ENCODE measurements at regions not wholly inside any gene's neighbourhood (a gene's known extent, or its start where the extent isn't known, plus 50 kb on each side); places are given as distances from the start of the nearest gene placed in this dataset.

DNA sequence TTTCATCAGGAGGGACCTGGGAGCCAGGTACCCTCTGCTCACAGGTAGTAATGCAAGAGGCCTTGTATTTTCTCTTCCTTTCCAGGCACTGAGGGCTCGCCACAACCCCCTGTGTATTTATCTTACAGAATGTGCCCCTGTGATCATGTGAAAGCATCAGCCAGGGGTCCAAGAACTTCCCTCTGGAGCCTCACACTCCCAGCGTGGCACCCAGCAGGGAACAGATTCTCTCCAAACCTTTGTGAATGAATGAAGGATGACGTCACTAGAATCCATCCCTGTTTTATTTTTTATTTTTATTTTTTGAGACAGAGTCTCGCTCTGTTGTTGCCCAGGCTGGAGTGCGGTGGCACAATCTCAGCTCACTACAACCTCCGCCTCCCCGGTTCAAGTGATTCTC, 107.3 kb upstream of the IER5L start:
- TF ChIP-seq, protein P1, sequence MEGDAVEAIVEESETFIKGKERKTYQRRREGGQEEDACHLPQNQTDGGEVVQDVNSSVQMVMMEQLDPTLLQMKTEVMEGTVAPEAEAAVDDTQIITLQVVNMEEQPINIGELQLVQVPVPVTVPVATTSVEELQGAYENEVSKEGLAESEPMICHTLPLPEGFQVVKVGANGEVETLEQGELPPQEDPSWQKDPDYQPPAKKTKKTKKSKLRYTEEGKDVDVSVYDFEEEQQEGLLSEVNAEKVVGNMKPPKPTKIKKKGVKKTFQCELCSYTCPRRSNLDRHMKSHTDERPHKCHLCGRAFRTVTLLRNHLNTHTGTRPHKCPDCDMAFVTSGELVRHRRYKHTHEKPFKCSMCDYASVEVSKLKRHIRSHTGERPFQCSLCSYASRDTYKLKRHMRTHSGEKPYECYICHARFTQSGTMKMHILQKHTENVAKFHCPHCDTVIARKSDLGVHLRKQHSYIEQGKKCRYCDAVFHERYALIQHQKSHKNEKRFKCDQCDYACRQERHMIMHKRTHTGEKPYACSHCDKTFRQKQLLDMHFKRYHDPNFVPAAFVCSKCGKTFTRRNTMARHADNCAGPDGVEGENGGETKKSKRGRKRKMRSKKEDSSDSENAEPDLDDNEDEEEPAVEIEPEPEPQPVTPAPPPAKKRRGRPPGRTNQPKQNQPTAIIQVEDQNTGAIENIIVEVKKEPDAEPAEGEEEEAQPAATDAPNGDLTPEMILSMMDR (IDR thresholded peaks at IDR 0.05; ENCODE audit: low read depth, low read length): no peak

DNA sequence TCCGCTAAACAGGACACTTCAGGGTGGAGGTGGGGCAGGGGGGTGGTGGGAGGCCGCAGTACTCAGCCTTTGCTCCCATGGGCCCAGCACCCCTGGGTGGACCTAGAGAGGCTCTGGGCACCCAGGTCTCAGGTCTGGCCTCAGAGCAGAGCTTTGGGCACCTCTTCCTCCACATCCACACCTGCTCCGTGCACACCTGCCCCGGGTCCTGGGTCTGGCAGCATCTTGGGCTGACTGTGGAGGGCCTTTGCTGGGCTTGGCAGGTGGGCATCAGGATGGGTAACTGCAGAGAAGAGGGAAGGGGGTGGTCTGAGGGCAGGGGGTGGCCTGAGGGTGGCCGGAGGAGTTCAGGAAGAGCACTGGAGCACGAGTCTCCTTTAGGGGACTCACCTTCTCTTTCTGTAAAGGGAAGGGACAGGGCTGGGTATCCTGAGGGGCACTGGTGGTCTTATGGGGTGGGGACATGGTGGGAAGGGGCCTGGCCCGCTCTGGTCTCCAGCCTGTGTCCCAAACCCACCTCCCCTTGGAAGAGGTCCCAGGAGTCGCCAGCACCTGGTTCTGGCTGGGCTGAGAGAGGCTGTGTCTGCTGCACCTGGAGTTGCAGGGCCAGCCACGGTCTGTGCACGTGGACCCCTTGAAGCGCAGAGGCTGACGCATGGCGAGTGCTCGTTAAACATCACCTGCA, 106.7 kb upstream of the IER5L start:
- TF ChIP-seq, protein P1 (IDR thresholded peaks at IDR 0.05; ENCODE audit: low read depth, low read length): no peak
- H3K4me3 ChIP-seq (ENCODE audit: low read depth, low read length): no peak overlapping the region

More for the DNA sequence above, 107.3 kb upstream of the IER5L start:
- H3K4me3 ChIP-seq (ENCODE audit: low read depth, low read length): no peak overlapping the region

DNA sequence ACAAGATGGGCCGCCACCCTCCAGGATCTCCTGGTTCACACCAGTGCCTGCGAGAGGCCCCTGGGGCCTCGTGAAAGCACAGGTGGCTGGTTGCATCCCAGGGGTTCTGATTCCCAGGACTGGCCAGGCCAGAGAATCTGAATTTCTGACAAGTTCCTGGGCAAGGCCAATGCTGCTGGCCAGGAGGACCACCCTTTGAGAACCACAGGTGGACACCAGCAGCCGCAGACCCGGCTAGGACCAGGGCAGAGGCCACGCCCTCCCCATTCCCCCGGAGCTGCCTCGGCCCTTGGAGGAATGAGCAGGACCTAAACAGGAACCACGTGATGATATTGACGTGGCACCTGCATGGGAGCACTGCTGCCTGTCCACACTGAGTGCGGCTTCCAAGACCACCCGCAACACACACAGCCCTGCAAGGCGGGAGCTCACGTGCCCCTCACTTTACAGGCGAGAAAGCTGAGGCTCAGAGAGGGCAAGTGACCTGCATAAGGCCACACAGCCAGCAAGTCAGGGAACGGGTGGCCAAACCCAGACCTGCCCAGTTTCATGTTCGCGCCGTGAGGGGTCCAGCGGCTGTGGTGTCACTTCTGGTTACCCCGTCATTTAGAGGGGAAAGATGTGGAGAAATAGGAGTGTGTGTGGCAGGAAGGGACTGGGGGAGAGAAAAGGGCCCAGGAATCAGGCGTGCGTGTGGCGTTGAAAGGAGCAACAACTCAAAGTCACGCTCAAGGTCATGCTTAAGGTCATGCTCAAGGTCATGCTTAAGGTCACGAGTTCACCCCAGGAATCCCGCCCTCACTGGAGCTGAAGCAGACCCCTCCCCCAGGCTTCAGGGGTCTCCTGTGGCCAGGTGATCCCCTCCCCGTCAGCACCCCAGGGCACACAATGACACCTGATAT, 105.9 kb upstream of the IER5L start:
- H3K4me3 ChIP-seq (ENCODE audit: low read depth, low read length): no peak overlapping the region
- TF ChIP-seq, protein P1 (IDR thresholded peaks at IDR 0.05; ENCODE audit: low read depth, low read length): no peak

DNA sequence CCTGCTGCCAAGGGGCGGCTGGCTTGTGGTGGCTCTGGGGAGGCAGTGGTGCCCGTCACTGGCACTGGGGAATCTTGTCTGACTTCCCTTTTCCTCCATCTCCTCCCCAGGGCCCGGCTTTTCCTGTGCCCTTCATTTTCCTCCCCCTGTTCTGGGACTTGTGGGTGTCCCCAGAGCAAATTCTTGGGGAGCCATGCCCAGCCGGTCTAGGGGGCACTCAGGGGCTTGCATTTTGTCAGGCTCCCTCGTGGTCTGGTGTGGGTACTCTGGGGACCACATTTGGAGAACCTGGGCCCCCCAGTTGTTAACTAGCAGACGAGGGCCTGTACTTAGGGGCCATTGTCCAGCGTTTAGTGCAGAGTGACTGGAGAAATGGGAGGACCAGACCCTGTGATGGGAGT, 105.2 kb upstream of the IER5L start:
- TF ChIP-seq, protein P1 (IDR thresholded peaks at IDR 0.05; ENCODE audit: low read depth, low read length): no peak
- H3K4me3 ChIP-seq (ENCODE audit: low read depth, low read length): no peak overlapping the region

DNA sequence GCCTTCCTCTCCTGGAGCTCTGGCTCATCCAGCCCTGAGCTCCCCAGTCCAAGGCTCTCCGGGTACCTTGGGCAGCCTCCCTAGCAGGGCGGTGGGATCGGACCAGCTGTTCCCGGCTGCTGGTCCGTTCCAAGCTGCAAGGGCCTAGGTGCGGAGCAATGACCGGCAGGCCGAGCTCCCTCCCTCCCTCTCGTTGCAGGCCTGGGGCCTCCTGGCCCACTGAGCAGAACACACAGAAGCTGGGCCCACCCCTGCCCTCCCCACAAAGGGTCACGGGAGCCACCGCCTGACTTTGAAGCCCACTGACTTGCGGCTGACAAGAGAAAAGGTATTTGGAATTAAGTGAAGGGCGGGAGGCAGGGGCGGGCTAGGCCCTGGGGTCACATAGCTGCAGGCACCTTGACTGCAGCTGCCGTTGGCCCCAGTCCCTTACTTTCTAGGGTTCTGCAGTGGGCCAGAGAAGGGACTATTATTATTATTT, 104.7 kb upstream of the IER5L start:
- H3K4me3 ChIP-seq (ENCODE audit: low read depth, low read length): no peak overlapping the region
- TF ChIP-seq, protein P1 (IDR thresholded peaks at IDR 0.05; ENCODE audit: low read depth, low read length): no peak

DNA sequence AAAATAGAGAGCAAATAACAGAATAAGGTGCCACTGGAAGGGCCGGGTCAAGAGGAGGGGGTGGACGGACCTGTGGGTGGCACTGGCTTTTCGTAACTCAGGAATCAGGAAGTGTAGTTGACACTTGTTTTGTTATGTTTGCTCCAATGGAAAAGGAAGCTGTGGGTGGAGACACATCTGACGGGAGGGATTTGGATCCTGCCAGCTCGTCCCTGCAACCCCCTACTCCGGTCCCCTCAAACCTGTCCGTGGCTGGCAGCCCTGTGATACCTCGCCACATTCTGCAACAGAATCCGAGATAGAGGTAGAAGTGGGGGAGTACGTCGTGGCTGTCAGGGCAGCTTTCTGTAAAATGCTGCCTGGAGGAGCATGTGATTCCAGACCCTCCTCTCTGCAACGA, 104.2 kb upstream of the IER5L start:
- H3K4me3 ChIP-seq (ENCODE audit: low read depth, low read length): no peak overlapping the region
- TF ChIP-seq, protein P1 (IDR thresholded peaks at IDR 0.05; ENCODE audit: low read depth, low read length): no peak

Measured in WI38 (cell line).